MM.1S (cell line): ENCODE measurements at regions not wholly inside any gene's neighbourhood (a gene's known extent, or its start where the extent isn't known, plus 50 kb on each side); places are given as distances from the start of the nearest gene placed in this dataset.

Source experiments
- CTCF ChIP-seq: fragments of 300-600 bp; sonication (generic); IDR thresholded peaks from 2 replicates; pipeline ENCODE4 v1.5.1; 2016; ENCODE audit warnings: antibody characterized with exemption, low read length, mixed read lengths
- EZH2 ChIP-seq: fragments of 300-600 bp; sonication (generic); optimal IDR thresholded peaks from 2 replicates; pipeline ENCODE3; 2017; ENCODE audit warnings: low read depth, mild to moderate bottlenecking, antibody characterized with exemption, low read length, mixed read lengths

GRCh38 chr19:28634837-28635236 is 578.1 kb downstream of the UQCRFS1 start:
- TF ChIP-seq CTCF = no peak
- no peak for TF ChIP-seq EZH2
